Endodermal cell (in vitro differentiated cells): ENCODE measurements at regions not wholly inside any gene's neighbourhood (a gene's known extent, or its start where the extent isn't known, plus 50 kb on each side); places are given as distances from the start of the nearest gene placed in this dataset.
A peak's percentile ranks its signal among the peaks of the same experiment; 100 is the strongest.
"Not testable (repeated sequence)": the region's sequence is repeated elsewhere in the genome, so short reads cannot be mapped to it uniquely, and the experiment has no call there.

Experiments used
- DNase-seq: peaks from one replicate; pipeline ENCODE4 v3.0.0-alpha.2; 2017
- H3K27ac ChIP-seq: 2 replicates; pipeline ENCODE4 v1.5.1; 2013; ENCODE audit warnings: mild to moderate bottlenecking, low read depth, low read length, moderate library complexity
- H3K27me3 ChIP-seq: 2 replicates; pipeline ENCODE4 v1.6.1; 2013; ENCODE audit warnings: mild to moderate bottlenecking, low read length, moderate library complexity; ENCODE audit not compliant: insufficient read depth, control insufficient read depth, poor library complexity, severe bottlenecking
- H3K36me3 ChIP-seq: 2 replicates; pipeline ENCODE4 v1.7.0; 2013; ENCODE audit warnings: mild to moderate bottlenecking, low read length, moderate library complexity; ENCODE audit not compliant: control insufficient read depth, insufficient read depth
- H3K4me1 ChIP-seq: one replicate; pipeline ENCODE4 v1.7.0; 2013; ENCODE audit warnings: low read length; ENCODE audit not compliant: control insufficient read depth, insufficient read depth
- H3K4me3 ChIP-seq: 2 replicates; pipeline ENCODE4 v1.5.1; 2013; ENCODE audit warnings: mild to moderate bottlenecking, low read length, moderate library complexity
- H3K9ac ChIP-seq: 2 replicates; pipeline ENCODE4 v1.6.1; 2013; ENCODE audit warnings: mild to moderate bottlenecking, low read length, moderate library complexity; ENCODE audit not compliant: poor library complexity, severe bottlenecking; ENCODE audit errors: extremely low read depth
- H3K9me3 ChIP-seq: 2 replicates; pipeline ENCODE4 v1.6.1; 2013; ENCODE audit warnings: mild to moderate bottlenecking, low read length, moderate library complexity; ENCODE audit not compliant: control insufficient read depth
- H3K27ac Mint-ChIP-seq: 2 replicates; pipeline ENCODE4 v1.8.0; 2020; ENCODE audit warnings: mixed read lengths
- H3K27me3 Mint-ChIP-seq: 2 replicates; pipeline ENCODE4 v1.8.0; 2021; ENCODE audit warnings: mild to moderate bottlenecking, mixed read lengths; ENCODE audit not compliant: insufficient read depth
- H3K36me3 Mint-ChIP-seq: 2 replicates; pipeline ENCODE4 v1.8.0; 2020; ENCODE audit warnings: low read depth, mixed read lengths
- H3K4me1 Mint-ChIP-seq: 2 replicates; pipeline ENCODE4 v1.8.0; 2020; ENCODE audit warnings: mixed read lengths
- H3K4me3 Mint-ChIP-seq: 2 replicates; pipeline ENCODE4 v1.8.0; 2020; ENCODE audit warnings: mild to moderate bottlenecking, moderate library complexity, mixed read lengths
- H3K9me3 Mint-ChIP-seq: 2 replicates; pipeline ENCODE4 v1.8.0; 2020; ENCODE audit warnings: mild to moderate bottlenecking, mixed read lengths
- CTCF ChIP-seq: fragments of 200-600 bp; sonication (generic); conservative IDR thresholded peaks from 2 replicates; pipeline ENCODE4 v1.5.0; 2021; ENCODE audit warnings: antibody characterized with exemption, mild to moderate bottlenecking
- WGBS, 2 experiments: methylation state at CpG; one replicate each; pipeline versions ENCODE4 v1.1.5 to v1.1.7; 2013; ENCODE audit warnings: missing lambda C conversion rate in 2 of 2, mixed read lengths in 1 of 2; ENCODE audit not compliant: insufficient coverage in 1 of 2, insufficient read length in 1 of 2; 5-methylcytosine and 5-hydroxymethylcytosine counted together

GRCh38 chr3:175940881-175941280 is 1081.7 kb downstream of the NAALADL2 start:
- no peaks in the 10 kb centered on the region for H3K27me3 ChIP-seq
- peak; percentile 72 for TF ChIP-seq CTCF
- H3K4me3 ChIP-seq = no peak overlapping the region
- no peaks in the 10 kb centered on the region for H3K36me3 ChIP-seq
- no peak overlapping the region for H3K27ac ChIP-seq
- Mint-ChIP-seq H3K27ac (peak overlapping the region; percentile 44), H3K4me1 (peaks cover 2% of the 10 kb centered on the region), H3K36me3 (peaks cover 11% of the 10 kb centered on the region), H3K4me3 (no peak overlapping the region), H3K9me3 (peaks cover 55% of the 10 kb centered on the region), H3K27me3 (no peaks in the 10 kb centered on the region)
- no peaks in the 10 kb centered on the region for H3K4me1 ChIP-seq
- DNase-seq = peak; percentile 90
- WGBS, 2 experiments = 73 to 79% methylated on average over 2 to 6 of the region's 6 CpGs
- H3K9ac ChIP-seq = no peak overlapping the region
- H3K9me3 ChIP-seq = peaks cover 44% of the 10 kb centered on the region

DNA sequence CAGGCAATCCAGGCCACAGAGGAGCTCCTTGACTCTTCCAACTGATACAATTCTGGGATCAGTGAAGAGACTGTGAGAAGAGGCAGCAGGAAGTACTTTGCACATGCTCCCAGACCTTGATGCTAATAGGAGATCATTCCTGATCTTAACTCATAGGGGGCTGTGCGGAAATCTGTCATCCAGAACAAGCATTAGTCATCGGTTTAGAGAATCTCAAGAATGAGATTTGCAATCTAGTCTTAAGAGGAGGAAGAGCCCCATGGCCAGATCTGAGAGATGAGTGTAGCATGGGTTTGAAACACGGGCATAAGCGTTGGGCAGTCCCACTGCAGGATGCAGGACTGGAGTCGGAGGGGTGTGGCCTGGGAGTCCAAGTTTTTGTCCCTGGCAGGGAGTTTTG is 1081.1 kb downstream of the NAALADL2 start:
- Mint-ChIP-seq H3K27me3 (no peaks in the 10 kb centered on the region), H3K27ac (no peak overlapping the region), H3K4me1 (peaks cover 2% of the 10 kb centered on the region), H3K9me3 (peaks cover 55% of the 10 kb centered on the region), H3K36me3 (peaks cover 14% of the 10 kb centered on the region), H3K4me3 (no peak overlapping the region)
- Histone ChIP-seq H3K4me1 (no peaks in the 10 kb centered on the region), H3K9me3 (peaks cover 44% of the 10 kb centered on the region), H3K27ac (no peak overlapping the region), H3K9ac (no peak overlapping the region), H3K27me3 (no peaks in the 10 kb centered on the region), H3K36me3 (no peaks in the 10 kb centered on the region), H3K4me3 (no peak overlapping the region)
- WGBS, 2 experiments = 90 to 94% methylated on average over 2 to 5 of the region's 5 CpGs
- no peak for TF ChIP-seq CTCF
- no peak for DNase-seq

- not testable (repeated sequence) for H3K4me1 ChIP-seq, H3K27ac ChIP-seq, H3K27me3 ChIP-seq, H3K27ac Mint-ChIP-seq, H3K4me1 Mint-ChIP-seq, H3K36me3 ChIP-seq, H3K4me3 ChIP-seq, H3K9ac ChIP-seq, H3K27me3 Mint-ChIP-seq, DNase-seq, H3K4me3 Mint-ChIP-seq
- peaks cover 33% of the 10 kb centered on the region for H3K9me3 ChIP-seq
- Mint-ChIP-seq H3K9me3 (peaks cover 59% of the 10 kb centered on the region), H3K36me3 (peaks cover 14% of the 10 kb centered on the region)
- WGBS, 2 experiments = 94 to 98% methylated on average over 7 to 22 of the region's 22 CpGs
Measured at GRCh38 chr3:175937367-175937766, 1078.2 kb downstream of the NAALADL2 start.

DNA sequence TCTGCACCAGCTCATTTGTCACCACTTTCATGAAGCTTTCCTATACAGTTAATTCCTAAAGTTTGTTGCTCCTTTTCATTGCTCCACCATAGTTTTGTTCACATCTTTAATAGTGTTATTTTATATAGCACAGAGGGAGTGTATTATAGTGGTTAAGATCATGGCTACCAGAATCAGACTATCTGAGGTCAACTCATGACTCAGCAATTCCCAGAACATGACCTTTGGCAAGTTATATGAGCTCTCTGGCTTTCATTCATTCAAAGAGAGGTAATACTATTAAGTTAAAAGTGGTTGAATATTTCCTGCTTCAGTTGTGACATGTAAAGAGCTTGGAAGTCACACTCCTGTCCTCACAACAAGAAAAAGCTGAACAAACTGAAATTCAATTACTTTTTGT is 1073.5 kb downstream of the NAALADL2 start:
- DNase-seq = no peak
- H3K27me3 Mint-ChIP-seq = no peaks in the 10 kb centered on the region
- peaks cover 7% of the 10 kb centered on the region for H3K36me3 Mint-ChIP-seq
- no peaks in the 10 kb centered on the region for H3K4me1 Mint-ChIP-seq
- H3K27ac Mint-ChIP-seq = no peak overlapping the region
- H3K9me3 Mint-ChIP-seq = peaks cover 38% of the 10 kb centered on the region
- no peak for TF ChIP-seq CTCF
- Histone ChIP-seq H3K4me3 (no peak overlapping the region), H3K27me3 (no peaks in the 10 kb centered on the region), H3K4me1 (no peaks in the 10 kb centered on the region), H3K9ac (no peak overlapping the region), H3K36me3 (no peaks in the 10 kb centered on the region), H3K27ac (no peak overlapping the region), H3K9me3 (peaks cover 22% of the 10 kb centered on the region)
- H3K4me3 Mint-ChIP-seq = no peak overlapping the region
